ENCODE measurements at regions not wholly inside any gene's neighbourhood (a gene's known extent, or its start where the extent isn't known, plus 50 kb on each side); places are given as distances from the start of the nearest gene placed in this dataset.
"Not testable (repeated sequence)": the region's sequence is repeated elsewhere in the genome, so short reads cannot be mapped to it uniquely, and the experiment has no call there.

DNA sequence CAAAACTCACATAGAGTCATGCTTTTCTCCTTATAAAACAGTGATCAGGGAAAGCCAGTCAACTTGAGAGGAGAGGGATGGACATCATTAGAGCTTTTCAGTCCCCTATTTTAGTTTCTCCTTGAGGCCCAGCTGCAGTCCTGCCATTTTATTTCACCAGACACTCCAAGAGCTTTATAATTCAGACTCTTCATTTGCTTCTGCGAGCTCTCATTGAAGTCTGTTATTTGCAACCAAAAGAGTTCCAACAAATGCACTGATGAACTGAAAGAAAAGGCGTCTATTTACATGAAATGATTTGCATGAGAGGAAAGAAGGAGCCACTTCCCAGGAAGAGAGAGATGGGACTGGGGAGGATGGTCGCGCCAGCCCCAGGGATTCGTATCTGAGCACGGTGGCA lies 86.8 kb downstream of the NDUFA12 start:
- H3K9me3 Mint-ChIP-seq (ENCODE audit: low read depth): peaks cover 8% of the 10 kb centered on the region
- no peak overlapping the region for H3K27ac Mint-ChIP-seq
- TF ChIP-seq, protein P1, sequence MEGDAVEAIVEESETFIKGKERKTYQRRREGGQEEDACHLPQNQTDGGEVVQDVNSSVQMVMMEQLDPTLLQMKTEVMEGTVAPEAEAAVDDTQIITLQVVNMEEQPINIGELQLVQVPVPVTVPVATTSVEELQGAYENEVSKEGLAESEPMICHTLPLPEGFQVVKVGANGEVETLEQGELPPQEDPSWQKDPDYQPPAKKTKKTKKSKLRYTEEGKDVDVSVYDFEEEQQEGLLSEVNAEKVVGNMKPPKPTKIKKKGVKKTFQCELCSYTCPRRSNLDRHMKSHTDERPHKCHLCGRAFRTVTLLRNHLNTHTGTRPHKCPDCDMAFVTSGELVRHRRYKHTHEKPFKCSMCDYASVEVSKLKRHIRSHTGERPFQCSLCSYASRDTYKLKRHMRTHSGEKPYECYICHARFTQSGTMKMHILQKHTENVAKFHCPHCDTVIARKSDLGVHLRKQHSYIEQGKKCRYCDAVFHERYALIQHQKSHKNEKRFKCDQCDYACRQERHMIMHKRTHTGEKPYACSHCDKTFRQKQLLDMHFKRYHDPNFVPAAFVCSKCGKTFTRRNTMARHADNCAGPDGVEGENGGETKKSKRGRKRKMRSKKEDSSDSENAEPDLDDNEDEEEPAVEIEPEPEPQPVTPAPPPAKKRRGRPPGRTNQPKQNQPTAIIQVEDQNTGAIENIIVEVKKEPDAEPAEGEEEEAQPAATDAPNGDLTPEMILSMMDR (IDR thresholded peaks at IDR 0.05; ENCODE audit: unreplicated experiment): no peak
- no peaks in the 10 kb centered on the region for H3K27me3 Mint-ChIP-seq
- H3K4me3 Mint-ChIP-seq (ENCODE audit: low read depth): no peak overlapping the region
- H3K36me3 Mint-ChIP-seq (ENCODE audit: insufficient read depth): no peaks in the 10 kb centered on the region
- H3K4me1 Mint-ChIP-seq (ENCODE audit: low read depth): no peaks in the 10 kb centered on the region
- DNase-seq (ENCODE audit: low spot score, unreplicated experiment): no peak

DNA sequence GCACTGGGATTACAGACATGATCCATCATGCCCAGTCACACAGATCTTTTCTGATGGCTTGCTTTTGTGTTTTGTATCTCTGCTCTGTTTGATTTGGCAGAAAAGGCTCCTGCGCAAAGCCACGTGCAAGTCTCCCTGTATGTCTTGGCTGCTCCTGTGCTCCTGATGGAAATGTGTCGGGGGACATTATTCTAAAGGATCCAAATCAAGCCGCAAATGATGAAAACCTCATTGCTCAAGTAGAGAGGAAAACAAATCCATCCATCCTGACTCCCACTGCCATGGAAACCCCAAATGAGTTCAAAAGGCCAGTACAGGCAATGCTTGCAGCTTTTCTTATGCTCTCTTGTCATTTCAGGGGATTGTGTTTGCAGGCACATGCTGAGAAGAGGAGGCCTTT lies 93.8 kb downstream of the NDUFA12 start:
- Mint-ChIP-seq H3K4me3 (ENCODE audit: low read depth) (no peak overlapping the region), H3K27me3 (no peaks in the 10 kb centered on the region), H3K27ac (no peak overlapping the region), H3K9me3 (ENCODE audit: low read depth) (peaks cover 16% of the 10 kb centered on the region), H3K4me1 (ENCODE audit: low read depth) (no peaks in the 10 kb centered on the region), H3K36me3 (ENCODE audit: insufficient read depth) (peaks cover 2% of the 10 kb centered on the region)
- no peak for DNase-seq (ENCODE audit: low spot score, unreplicated experiment)
- TF ChIP-seq, protein P1 (IDR thresholded peaks at IDR 0.05; ENCODE audit: unreplicated experiment): no peak

DNA sequence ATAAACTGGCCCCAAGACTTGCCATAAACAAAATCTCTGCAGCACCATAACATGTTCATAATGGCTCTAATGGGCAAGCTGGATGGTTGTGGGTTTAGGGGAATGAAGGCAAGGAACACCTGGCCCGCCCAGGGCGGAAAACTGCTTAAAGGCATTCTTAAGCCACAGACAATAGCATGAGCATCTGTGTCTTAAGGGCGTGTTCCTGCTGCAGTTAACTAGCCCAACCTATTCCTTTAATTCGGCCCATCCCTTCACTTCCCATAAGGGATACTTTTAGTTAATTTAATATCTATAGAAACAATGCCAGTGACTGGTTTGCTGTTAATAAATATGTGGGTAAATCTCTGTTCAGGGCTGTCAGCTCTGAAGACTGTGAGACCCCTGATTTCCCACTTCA lies 97.7 kb downstream of the NDUFA12 start:
- not testable (repeated sequence) for H3K4me1 Mint-ChIP-seq (ENCODE audit: low read depth); DNase-seq (ENCODE audit: low spot score, unreplicated experiment); H3K4me3 Mint-ChIP-seq (ENCODE audit: low read depth); H3K27me3 Mint-ChIP-seq; H3K27ac Mint-ChIP-seq; H3K36me3 Mint-ChIP-seq (ENCODE audit: insufficient read depth)
- peaks cover 11% of the 10 kb centered on the region for H3K9me3 Mint-ChIP-seq (ENCODE audit: low read depth)

- Mint-ChIP-seq H3K36me3 (ENCODE audit: insufficient read depth) (no peaks in the 10 kb centered on the region), H3K9me3 (ENCODE audit: low read depth) (peaks cover 3% of the 10 kb centered on the region), H3K27ac (no peak overlapping the region), H3K27me3 (no peaks in the 10 kb centered on the region), H3K4me3 (ENCODE audit: low read depth) (no peak overlapping the region), H3K4me1 (ENCODE audit: low read depth) (no peaks in the 10 kb centered on the region)
- no peak for DNase-seq (ENCODE audit: low spot score, unreplicated experiment)
- TF ChIP-seq, protein P1 (IDR thresholded peaks at IDR 0.05; ENCODE audit: unreplicated experiment): no peak
These were observed 103.0 kb downstream of the NDUFA12 start for GRCh38 chr12:94900496-94900895.

DNA sequence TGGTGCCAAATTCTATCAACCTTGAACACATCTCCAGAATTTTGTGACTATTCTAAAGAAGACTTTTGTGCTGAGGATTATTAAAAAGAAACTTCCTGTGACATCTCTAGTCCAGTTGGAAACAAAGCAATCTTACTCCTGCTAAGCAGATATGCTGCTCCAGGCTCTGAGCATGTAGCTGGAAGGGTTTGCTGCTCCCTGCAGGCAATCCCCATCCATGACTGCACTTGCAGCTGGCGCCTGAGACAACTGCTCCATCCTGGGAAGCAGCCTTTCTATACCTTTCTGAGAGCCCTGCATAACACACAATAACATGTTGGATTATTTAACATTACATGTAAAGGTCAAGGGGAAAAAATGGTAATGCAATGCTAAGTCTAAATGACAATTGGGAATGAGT lies 105.1 kb downstream of the NDUFA12 start:
- DNase-seq (ENCODE audit: low spot score, unreplicated experiment): no peak
- Mint-ChIP-seq H3K4me1 (ENCODE audit: low read depth) (no peaks in the 10 kb centered on the region), H3K4me3 (ENCODE audit: low read depth) (no peak overlapping the region), H3K27me3 (no peaks in the 10 kb centered on the region), H3K27ac (no peak overlapping the region), H3K9me3 (ENCODE audit: low read depth) (no peaks in the 10 kb centered on the region), H3K36me3 (ENCODE audit: insufficient read depth) (no peaks in the 10 kb centered on the region)
- TF ChIP-seq, protein P1 (IDR thresholded peaks at IDR 0.05; ENCODE audit: unreplicated experiment): peak; percentile 31

DNA sequence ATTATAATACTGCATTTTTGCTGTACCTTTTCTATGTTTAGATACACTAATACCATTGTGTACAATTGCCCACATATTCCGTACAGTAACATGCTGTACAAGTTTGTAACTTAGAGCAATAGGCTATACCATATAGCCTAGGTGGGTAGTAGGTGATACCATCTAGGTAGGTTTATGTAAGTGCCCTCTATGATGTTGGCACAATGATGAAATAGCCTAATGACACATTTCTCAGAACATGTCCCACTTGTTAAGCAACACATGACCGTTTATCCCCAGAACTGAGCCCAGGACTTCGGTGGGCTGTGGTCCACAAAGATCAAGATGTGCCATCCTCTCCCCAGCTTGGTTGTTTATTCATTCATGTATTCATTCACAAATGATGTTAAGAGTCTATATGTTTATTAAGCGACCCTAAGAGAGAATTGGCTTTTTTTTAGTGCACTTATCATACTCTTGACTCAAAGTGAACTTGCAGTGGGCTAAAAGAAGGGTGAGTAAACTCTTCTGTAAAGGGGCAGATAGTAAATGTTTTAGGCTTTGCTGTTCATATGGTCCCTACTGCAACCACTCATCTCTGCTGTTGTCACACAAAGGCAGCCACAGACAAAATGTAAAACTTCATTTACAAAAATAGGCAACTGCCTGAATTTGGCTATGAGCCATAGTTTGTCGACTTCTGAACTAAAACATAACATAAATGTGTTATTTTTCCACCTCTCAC lies 110.8 kb downstream of the NDUFA12 start:
- DNase-seq (ENCODE audit: low spot score, unreplicated experiment): no peak
- no peaks in the 10 kb centered on the region for H3K9me3 Mint-ChIP-seq (ENCODE audit: low read depth)
- no peak overlapping the region for H3K27ac Mint-ChIP-seq
- no peak overlapping the region for H3K4me3 Mint-ChIP-seq (ENCODE audit: low read depth)
- no peaks in the 10 kb centered on the region for H3K36me3 Mint-ChIP-seq (ENCODE audit: insufficient read depth)
- peaks cover 5% of the 10 kb centered on the region for H3K27me3 Mint-ChIP-seq
- TF ChIP-seq, protein P1 (IDR thresholded peaks at IDR 0.05; ENCODE audit: unreplicated experiment): no peak
- no peaks in the 10 kb centered on the region for H3K4me1 Mint-ChIP-seq (ENCODE audit: low read depth)
